Astrocyte (in vitro differentiated cells and primary cell): ENCODE measurements at regions not wholly inside any gene's neighbourhood (a gene's known extent, or its start where the extent isn't known, plus 50 kb on each side); places are given as distances from the start of the nearest gene placed in this dataset.

Experiments used
- DNase-seq: peaks from one replicate; pipeline ENCODE4 v3.0.0-alpha.2; 2010; ENCODE audit warnings: low read depth
- FAIRE-seq: peaks from 2 replicates; lab custom pipeline; 2011; peaks lifted over from hg19 to GRCh38; lab: Jason Lieb, UNC
- H2AFZ ChIP-seq: 2 replicates; pipeline ENCODE4 v1.6.0; 2012; ENCODE audit warnings: low read depth, low read length, inconsistent platforms
- H3K27ac ChIP-seq: 2 replicates; pipeline ENCODE4 v1.5.1; 2011; ENCODE audit warnings: low read depth, low read length, inconsistent platforms
- H3K27me3 ChIP-seq: 2 replicates; pipeline ENCODE4 v1.6.0; 2011; ENCODE audit warnings: low read length, inconsistent platforms; ENCODE audit not compliant: insufficient read depth
- H3K36me3 ChIP-seq: 2 replicates; pipeline ENCODE4 v1.5.1; 2011; ENCODE audit warnings: low read length, inconsistent platforms; ENCODE audit not compliant: insufficient read depth
- H3K4me1 ChIP-seq: 2 replicates; pipeline ENCODE4 v1.5.1; 2011; ENCODE audit warnings: low read length, inconsistent platforms; ENCODE audit not compliant: insufficient read depth
- H3K4me2 ChIP-seq: 2 replicates; pipeline ENCODE4 v1.6.0; 2012; ENCODE audit warnings: low read length, inconsistent platforms
- H3K4me3 ChIP-seq: 2 replicates; pipeline ENCODE4 v1.5.1; 2011; ENCODE audit warnings: low read depth, mild to moderate bottlenecking, low read length, inconsistent platforms; ENCODE audit not compliant: insufficient read depth
- H3K79me2 ChIP-seq: 2 replicates; pipeline ENCODE4 v1.6.0; 2012; ENCODE audit warnings: mild to moderate bottlenecking, low read length, inconsistent platforms; ENCODE audit not compliant: insufficient read depth
- H3K9ac ChIP-seq: 2 replicates; pipeline ENCODE4 v1.6.0; 2012; ENCODE audit warnings: mild to moderate bottlenecking, low read length, inconsistent platforms
- H3K9me3 ChIP-seq: 2 replicates; pipeline ENCODE4 v1.5.1; 2012; ENCODE audit warnings: low read depth, mild to moderate bottlenecking, low read length, inconsistent platforms; ENCODE audit not compliant: insufficient read depth
- H4K20me1 ChIP-seq: 2 replicates; pipeline ENCODE4 v1.6.0; 2012; ENCODE audit warnings: low read length, inconsistent platforms; ENCODE audit not compliant: insufficient read depth
- H3K27ac Mint-ChIP-seq: one replicate; pipeline ENCODE4 v1.8.0; 2021; ENCODE audit warnings: mild to moderate bottlenecking, mixed read lengths; ENCODE audit not compliant: unreplicated experiment
- H3K27me3 Mint-ChIP-seq: one replicate; pipeline ENCODE4 v1.8.0; 2021; ENCODE audit warnings: low read depth, mixed read lengths; ENCODE audit not compliant: unreplicated experiment
- H3K36me3 Mint-ChIP-seq: one replicate; pipeline ENCODE4 v1.8.0; 2021; ENCODE audit warnings: low read depth, mixed read lengths; ENCODE audit not compliant: unreplicated experiment
- H3K4me1 Mint-ChIP-seq: one replicate; pipeline ENCODE4 v1.8.0; 2021; ENCODE audit warnings: low read depth, mixed read lengths; ENCODE audit not compliant: unreplicated experiment
- H3K4me3 Mint-ChIP-seq: one replicate; pipeline ENCODE4 v1.8.0; 2021; ENCODE audit warnings: mild to moderate bottlenecking, moderate library complexity, mixed read lengths; ENCODE audit not compliant: unreplicated experiment
- H3K9me3 Mint-ChIP-seq: one replicate; pipeline ENCODE4 v1.8.0; 2021; ENCODE audit warnings: mild to moderate bottlenecking, mixed read lengths; ENCODE audit not compliant: unreplicated experiment
- CTCF ChIP-seq: IDR thresholded peaks from 2 replicates; pipeline ENCODE4 v1.5.1; 2011; ENCODE audit warnings: low read depth, mild to moderate bottlenecking, inconsistent platforms, low read length, moderate library complexity; ENCODE audit not compliant: insufficient read depth
- EZH2 ChIP-seq: IDR thresholded peaks from 2 replicates; pipeline ENCODE4 v1.6.1; 2012; ENCODE audit warnings: mild to moderate bottlenecking, low read length, inconsistent platforms; ENCODE audit not compliant: insufficient read depth

GRCh38 chr9:87238545-87238944, 259.1 kb upstream of the DAPK1 start:
- Mint-ChIP-seq H3K4me3 (no peak overlapping the region), H3K27me3 (peaks cover 8% of the 10 kb centered on the region), H3K36me3 (no peaks in the 10 kb centered on the region), H3K4me1 (no peaks in the 10 kb centered on the region), H3K27ac (no peak overlapping the region), H3K9me3 (peaks cover 2% of the 10 kb centered on the region)
- Histone ChIP-seq H4K20me1 (no peaks in the 10 kb centered on the region), H3K36me3 (no peaks in the 10 kb centered on the region), H3K27me3 (no peaks in the 10 kb centered on the region), H3K4me3 (no peak overlapping the region), H3K4me2 (peak overlapping the region; percentile 20), H3K4me1 (no peaks in the 10 kb centered on the region), H2AFZ (no peak overlapping the region), H3K79me2 (no peaks in the 10 kb centered on the region), H3K27ac (no peak overlapping the region), H3K9me3 (no peaks in the 10 kb centered on the region), H3K9ac (no peak overlapping the region)
- DNase-seq (no peak), FAIRE-seq (no peak)
- no peak for TF ChIP-seq EZH2

GRCh38 chr9:87239312-87239711, 258.4 kb upstream of the DAPK1 start:
- no peaks in the 10 kb centered on the region for H3K4me1 Mint-ChIP-seq
- H3K27ac Mint-ChIP-seq = no peak overlapping the region
- no peaks in the 10 kb centered on the region for H4K20me1 ChIP-seq
- no peaks in the 10 kb centered on the region for H3K4me1 ChIP-seq
- H3K36me3 Mint-ChIP-seq = no peaks in the 10 kb centered on the region
- TF ChIP-seq EZH2 (no peak), CTCF (no peak)
- no peaks in the 10 kb centered on the region for H3K36me3 ChIP-seq
- no peak overlapping the region for H3K4me3 Mint-ChIP-seq
- no peaks in the 10 kb centered on the region for H3K79me2 ChIP-seq
- no peak overlapping the region for H3K27ac ChIP-seq
- FAIRE-seq (no peak), DNase-seq (no peak)
- no peak overlapping the region for H3K4me3 ChIP-seq
- no peaks in the 10 kb centered on the region for H3K27me3 ChIP-seq
- peaks cover 7% of the 10 kb centered on the region for H3K27me3 Mint-ChIP-seq
- no peak overlapping the region for H3K4me2 ChIP-seq
- no peak overlapping the region for H3K9ac ChIP-seq
- no peak overlapping the region for H2AFZ ChIP-seq
- no peaks in the 10 kb centered on the region for H3K9me3 Mint-ChIP-seq
- H3K9me3 ChIP-seq = no peaks in the 10 kb centered on the region

- Histone ChIP-seq H3K4me3 (no peak overlapping the region), H3K79me2 (no peaks in the 10 kb centered on the region), H3K36me3 (no peaks in the 10 kb centered on the region), H3K4me1 (no peaks in the 10 kb centered on the region), H4K20me1 (no peaks in the 10 kb centered on the region), H3K27me3 (no peaks in the 10 kb centered on the region), H3K4me2 (no peak overlapping the region), H2AFZ (no peak overlapping the region), H3K27ac (no peak overlapping the region), H3K9ac (no peak overlapping the region), H3K9me3 (no peaks in the 10 kb centered on the region)
- no peaks in the 10 kb centered on the region for H3K4me1 Mint-ChIP-seq
- DNase-seq (no peak), FAIRE-seq (no peak)
- no peak overlapping the region for H3K4me3 Mint-ChIP-seq
- H3K36me3 Mint-ChIP-seq = no peaks in the 10 kb centered on the region
- H3K9me3 Mint-ChIP-seq = no peaks in the 10 kb centered on the region
- no peak for TF ChIP-seq CTCF
- TF ChIP-seq EZH2 = no peak
- H3K27ac Mint-ChIP-seq = no peak overlapping the region
- H3K27me3 Mint-ChIP-seq = peaks cover 10% of the 10 kb centered on the region
These were observed 254.1 kb upstream of the DAPK1 start for GRCh38 chr9:87243602-87244001.
